ENCODE measurements at regions not wholly inside any gene's neighbourhood (a gene's known extent, or its start where the extent isn't known, plus 50 kb on each side); places are given as distances from the start of the nearest gene placed in this dataset.

- no peak for TF ChIP-seq CTCF (IDR thresholded peaks at IDR 0.05; ENCODE audit: low read length)
- TF ChIP-seq EZH2 (IDR thresholded peaks at IDR 0.05; ENCODE audit: borderline replicate concordance, low read length), result no peak
These were observed 106.5 kb upstream of the COL5A2 start for GRCh38 chr2:189285962-189286645.
